Heart left ventricle (tissue), 13 donors: ENCODE measurements at regions not wholly inside any gene's neighbourhood (a gene's known extent, or its start where the extent isn't known, plus 50 kb on each side); places are given as distances from the start of the nearest gene placed in this dataset.

Experiments
- CTCF ChIP-seq, 12 donors: fragments of 200-600 bp; sonication (generic) in 4 of 12; IDR thresholded peaks; one replicate each; pipeline versions ENCODE4 v1.5.0 to v1.8.0; 2018 to 2022; ENCODE audit warnings: antibody characterized with exemption in 12 of 12, mild to moderate bottlenecking in 5 of 12
- POLR2A ChIP-seq, 2 donors: fragments of 450-650 bp; IDR thresholded peaks; one replicate each; pipeline ENCODE4 v1.6.1; 2017; ENCODE audit warnings: antibody characterized with exemption in 2 of 2, mild to moderate bottlenecking in 2 of 2, moderate library complexity in 2 of 2
- donor health status: ischemic (EF 13 %, LVEDD 7.1; RV severe dilation, severe dysfunction).
- donor health status: DM: no; HTN: yes; CAD: no.
- donor health status: DM: no; HTN: no; CAD: no.
- donor health status: ischemic (EF 25% LVEDD 6.9; RV normal size, moderate dysfunction).
- donor health status: ischemic (EF 25% LVEDD 5.7; RV mildly dilated, moderate dysfunction).
- donor health status: ischemic (EF 35%, LVEDD 5.7; RV mildly dilated, moderate dysfunction).
- donor health status: nonischemic (EF 11% LVEDD 7.7; RV severe dilation, severe dysfunction).
- donor health status: DM: yes; HTN: yes; CAD: no.
- donor health status: PGD.
- donor health status: ischemic (EF 29% LVEDD 5.4; RV normal size, mild dysfunction).
- donor health status: nonischemic (EF 23%, LVEDD 6.1; RV moderate dilation, normal function).

- TF ChIP-seq CTCF (IDR thresholded peaks at IDR 0.05) (no peak), POLR2A (IDR thresholded peaks at IDR 0.05) (no peak)
Measured at GRCh38 chr14:29043737-29044136, 277.1 kb downstream of the FOXG1 start.
